Right lobe of liver (tissue), 4 donors: ENCODE measurements at regions not wholly inside any gene's neighbourhood (a gene's known extent, or its start where the extent isn't known, plus 50 kb on each side); places are given as distances from the start of the nearest gene placed in this dataset.

Experiments used
- CTCF ChIP-seq, 4 donors: fragments of 200-600 bp in 3 of 4; fragments of 450-650 bp in 1 of 4; IDR thresholded peaks; one replicate each; pipeline versions ENCODE4 v1.5.1 to v1.8.0; 2016 to 2022; ENCODE audit warnings: antibody characterized with exemption in 4 of 4, mild to moderate bottlenecking in 2 of 4
- POLR2A ChIP-seq: fragments of 450-650 bp; IDR thresholded peaks from one replicate; pipeline ENCODE4 v1.6.1; 2017; ENCODE audit warnings: antibody characterized with exemption, mild to moderate bottlenecking
- donor health status: DM: no; HTN: no; CAD: no.
- donor health status: DM: no; HTN: no; CAD: no.
- donor health status: DM: no; HTN: yes; CAD: no.

- TF ChIP-seq CTCF (IDR thresholded peaks at IDR 0.05) (no peak), POLR2A (no peak)
Observed at GRCh38 chr7:32200646-32201045, 130.4 kb upstream of the PDE1C start.
